Spinal cord (tissue), 9 donors: ENCODE measurements at regions not wholly inside any gene's neighbourhood (a gene's known extent, or its start where the extent isn't known, plus 50 kb on each side); places are given as distances from the start of the nearest gene placed in this dataset.

Source experiments
- DNase-seq, 6 donors: peaks; one replicate each; pipeline versions ENCODE4 v3.0.0 to v3.0.0-alpha.2; 2013 to 2015; ENCODE audit warnings: low spot score in 6 of 6, low read depth in 4 of 6
- H3K27ac ChIP-seq: one replicate; pipeline ENCODE4 v1.5.1; 2013; ENCODE audit warnings: low read depth, low read length, control low read depth
- H3K27me3 ChIP-seq: one replicate; pipeline ENCODE4 v1.6.1; 2013; ENCODE audit warnings: low read length; ENCODE audit not compliant: control insufficient read depth, insufficient read depth
- H3K36me3 ChIP-seq: one replicate; pipeline ENCODE4 v1.6.1; 2013; ENCODE audit warnings: low read length; ENCODE audit not compliant: control insufficient read depth, insufficient read depth
- H3K4me1 ChIP-seq: one replicate; pipeline ENCODE4 v1.6.1; 2013; ENCODE audit warnings: low read length; ENCODE audit not compliant: control insufficient read depth, insufficient read depth
- H3K4me3 ChIP-seq: one replicate; pipeline ENCODE4 v1.5.1; 2013; ENCODE audit warnings: low read depth, low read length, control low read depth
- H3K9me3 ChIP-seq: one replicate; pipeline ENCODE4 v1.6.1; 2013; ENCODE audit warnings: low read length; ENCODE audit not compliant: control insufficient read depth, insufficient read depth
- WGBS: methylation state at CpG from one replicate; pipeline ENCODE4 v1.1.5; 2013; ENCODE audit warnings: missing lambda C conversion rate; ENCODE audit not compliant: insufficient coverage; 5-methylcytosine and 5-hydroxymethylcytosine counted together
- donor health status: healthy.

DNA sequence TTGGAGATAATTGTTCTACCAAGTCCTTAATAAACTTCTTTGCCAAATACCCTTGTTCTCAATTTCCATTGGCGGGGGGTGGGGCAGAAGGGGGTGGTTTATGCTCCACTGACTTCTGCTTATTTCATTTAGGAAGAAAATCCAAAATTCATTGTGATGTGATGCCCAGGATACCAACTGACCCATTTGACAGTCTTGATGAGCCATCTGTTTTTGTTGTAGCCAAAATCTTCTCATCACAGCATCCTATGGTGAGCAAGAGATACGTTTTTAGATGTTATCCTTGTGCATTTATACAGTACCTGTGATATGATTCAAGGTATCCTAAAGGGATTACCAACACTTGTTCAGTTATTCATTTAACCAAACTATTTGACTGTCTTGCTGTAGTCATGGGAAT is 108.5 kb upstream of the BMP5 start:
- no peak overlapping the region for H3K27ac ChIP-seq
- H3K4me1 ChIP-seq, result no peaks in the 10 kb centered on the region
- H3K4me3 ChIP-seq, result no peak overlapping the region
- H3K36me3 ChIP-seq, result no peaks in the 10 kb centered on the region
- no peak for DNase-seq
- H3K9me3 ChIP-seq, result no peaks in the 10 kb centered on the region
- H3K27me3 ChIP-seq, result no peaks in the 10 kb centered on the region
- WGBS, result no CpG with 5 or more reads among the region's 2 CpGs

DNA sequence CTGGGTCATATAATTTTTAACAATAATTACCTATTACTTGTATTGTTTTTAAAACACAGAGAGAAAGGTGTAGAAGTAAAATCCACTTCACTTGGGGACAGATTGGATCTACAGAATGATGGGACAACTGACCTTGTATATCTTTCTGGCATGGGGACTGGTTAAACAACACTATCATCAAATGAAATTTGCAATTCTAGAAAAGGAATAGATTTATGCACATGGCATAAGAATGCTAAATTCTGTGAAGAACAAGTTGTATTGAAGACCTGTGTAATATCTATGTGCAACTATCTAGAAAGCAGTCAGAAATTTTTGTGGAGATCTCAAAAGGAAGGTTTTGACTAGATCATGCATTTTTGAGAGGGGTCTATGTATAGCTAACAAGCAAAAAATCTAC is 106.3 kb upstream of the BMP5 start:
- Histone ChIP-seq H3K4me3 (no peak overlapping the region), H3K4me1 (no peaks in the 10 kb centered on the region), H3K27me3 (no peaks in the 10 kb centered on the region), H3K27ac (no peak overlapping the region), H3K9me3 (no peaks in the 10 kb centered on the region), H3K36me3 (no peaks in the 10 kb centered on the region)
- DNase-seq, result no peak

DNA sequence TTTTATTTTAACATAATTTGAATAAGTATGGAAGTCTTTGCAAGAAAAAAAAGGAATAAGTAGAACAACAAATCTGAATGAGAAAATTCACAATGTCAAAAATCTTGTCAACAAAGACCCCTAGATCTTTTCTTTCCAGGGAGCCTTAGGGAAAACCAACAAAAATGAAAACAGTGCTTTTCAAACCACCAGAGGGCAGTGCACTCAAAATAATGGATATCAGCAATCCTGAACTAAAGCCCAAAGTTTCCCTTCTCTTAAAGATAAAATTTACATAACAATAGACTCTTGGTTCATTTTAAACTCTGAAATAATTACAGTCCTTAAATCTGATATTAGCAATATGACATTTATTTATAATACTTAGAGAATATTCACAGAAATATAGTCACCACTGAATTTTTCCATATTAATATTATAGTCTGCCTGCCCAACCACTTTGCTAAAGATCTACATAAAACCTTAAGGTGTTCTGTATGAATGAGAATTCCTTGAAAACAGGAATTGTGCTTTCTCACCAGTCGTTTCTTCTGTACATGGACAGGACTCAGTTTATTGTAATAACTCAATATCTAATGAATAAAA is 105.3 kb upstream of the BMP5 start:
- WGBS, result no CpG with 5 or more reads among the region's 1 CpG
- H3K27ac ChIP-seq, result no peak overlapping the region
- no peaks in the 10 kb centered on the region for H3K27me3 ChIP-seq
- no peaks in the 10 kb centered on the region for H3K4me1 ChIP-seq
- H3K9me3 ChIP-seq, result no peaks in the 10 kb centered on the region
- DNase-seq, result peak; percentile 35 to 90 (median 56)
- H3K4me3 ChIP-seq, result no peak overlapping the region
- no peaks in the 10 kb centered on the region for H3K36me3 ChIP-seq

DNA sequence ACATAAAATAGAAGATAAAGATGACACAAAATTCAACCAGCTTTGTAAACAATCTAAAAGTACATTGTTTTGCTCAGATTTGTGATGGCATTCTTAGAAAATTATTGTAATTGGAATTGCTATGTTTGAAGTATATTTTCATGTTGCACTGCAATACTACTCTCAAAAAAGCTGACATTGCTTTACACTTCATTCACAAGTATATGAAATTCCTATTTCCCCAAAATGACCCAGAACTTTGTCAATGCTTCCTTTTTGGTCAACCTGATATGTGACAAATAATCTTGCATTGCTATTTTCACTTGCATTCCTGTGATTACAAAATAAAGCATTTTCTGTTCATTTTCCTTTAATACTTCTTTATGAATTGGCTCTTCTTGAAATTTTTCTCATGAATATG is 104.1 kb upstream of the BMP5 start:
- DNase-seq, result no peak

DNA sequence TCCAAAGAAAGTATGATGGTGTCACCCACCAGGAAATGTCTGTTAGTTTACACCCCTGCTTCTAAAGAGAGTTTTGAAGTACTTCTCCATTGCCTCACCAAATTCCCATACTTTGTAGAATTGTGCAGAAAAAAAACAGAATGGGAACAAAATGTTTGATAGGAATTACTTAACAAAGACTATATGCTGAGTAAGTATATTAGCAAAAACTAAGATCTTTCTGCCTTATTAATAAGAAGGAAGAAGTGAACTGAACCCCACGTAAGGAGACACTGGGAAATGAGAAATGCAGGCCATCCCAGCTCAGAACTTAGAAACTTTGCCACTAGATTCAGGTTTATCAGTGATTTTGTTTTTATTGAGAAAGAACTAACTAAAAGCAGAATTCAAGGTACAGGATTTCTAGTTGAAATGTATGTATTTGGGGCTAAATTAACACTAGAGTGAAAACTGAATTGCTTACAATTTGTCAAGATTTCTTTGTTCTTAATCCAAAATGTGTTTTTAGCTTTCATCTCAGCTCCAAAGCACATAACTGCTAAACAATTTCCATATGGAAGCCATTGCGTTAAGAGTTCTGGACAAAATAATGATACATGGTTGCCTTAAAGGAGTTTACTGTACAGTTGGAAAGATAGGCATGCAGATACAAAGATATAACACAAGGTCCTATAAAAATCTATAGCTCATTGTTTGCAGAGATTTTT is 102.7 kb upstream of the BMP5 start:
- Histone ChIP-seq H3K27me3 (no peaks in the 10 kb centered on the region), H3K9me3 (no peaks in the 10 kb centered on the region), H3K4me1 (no peaks in the 10 kb centered on the region), H3K27ac (no peak overlapping the region), H3K36me3 (no peaks in the 10 kb centered on the region), H3K4me3 (no peak overlapping the region)
- no CpG with 5 or more reads among the region's 2 CpGs for WGBS
- DNase-seq, result no peak

More for the DNA sequence above, 104.1 kb upstream of the BMP5 start:
- no peaks in the 10 kb centered on the region for H3K27me3 ChIP-seq
- H3K36me3 ChIP-seq, result no peaks in the 10 kb centered on the region
- no peaks in the 10 kb centered on the region for H3K4me1 ChIP-seq
- H3K9me3 ChIP-seq, result no peaks in the 10 kb centered on the region
- no peak overlapping the region for H3K27ac ChIP-seq
- H3K4me3 ChIP-seq, result no peak overlapping the region

DNA sequence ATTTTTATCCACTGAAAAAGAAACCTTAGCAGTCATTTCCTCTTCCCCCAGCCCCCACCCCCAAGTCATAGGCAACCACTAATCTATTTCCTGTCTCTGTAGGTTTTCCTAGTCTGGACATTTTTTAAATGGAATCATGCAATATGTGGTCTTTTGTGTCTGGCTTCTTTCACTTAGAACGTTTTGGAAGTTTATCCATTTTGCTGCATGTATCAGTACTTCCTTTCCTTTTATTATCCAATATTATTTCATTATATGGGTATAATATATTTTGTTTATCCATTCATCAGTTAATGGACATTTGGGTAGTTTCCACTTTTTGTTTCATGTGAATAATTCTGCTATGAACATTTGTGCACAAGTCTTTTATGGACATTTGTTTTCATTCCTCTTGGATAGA is 99.3 kb upstream of the BMP5 start:
- Histone ChIP-seq H3K4me3 (no peak overlapping the region), H3K9me3 (no peaks in the 10 kb centered on the region), H3K27ac (no peak overlapping the region), H3K4me1 (no peaks in the 10 kb centered on the region), H3K27me3 (no peaks in the 10 kb centered on the region), H3K36me3 (no peaks in the 10 kb centered on the region)
- no peak for DNase-seq
- WGBS, result no CpG with 5 or more reads among the region's 1 CpG

DNA sequence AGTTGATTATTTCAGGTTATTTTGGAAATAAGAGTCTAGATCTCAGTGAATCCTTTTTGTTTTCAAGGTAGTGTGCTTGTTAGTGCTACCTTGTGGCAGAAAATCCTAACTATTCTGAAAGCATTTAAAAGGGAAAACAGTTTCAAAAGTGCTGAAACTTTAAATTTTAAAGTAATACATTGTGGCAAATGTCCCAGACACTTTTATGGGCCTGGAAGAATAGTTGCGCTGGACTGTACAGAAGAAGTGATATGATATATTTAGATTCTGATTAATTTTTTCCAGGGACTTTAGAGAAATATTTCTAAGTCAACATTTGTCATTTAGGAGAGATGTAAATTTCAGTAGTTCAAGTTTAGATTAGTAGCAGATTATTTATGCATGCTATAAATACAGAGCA is 96.7 kb upstream of the BMP5 start:
- WGBS, result no CpG with 5 or more reads among the region's 1 CpG
- no peak overlapping the region for H3K27ac ChIP-seq
- H3K4me3 ChIP-seq, result no peak overlapping the region
- no peaks in the 10 kb centered on the region for H3K27me3 ChIP-seq
- DNase-seq, result no peak
- no peaks in the 10 kb centered on the region for H3K4me1 ChIP-seq
- H3K36me3 ChIP-seq, result no peaks in the 10 kb centered on the region
- no peaks in the 10 kb centered on the region for H3K9me3 ChIP-seq

DNA sequence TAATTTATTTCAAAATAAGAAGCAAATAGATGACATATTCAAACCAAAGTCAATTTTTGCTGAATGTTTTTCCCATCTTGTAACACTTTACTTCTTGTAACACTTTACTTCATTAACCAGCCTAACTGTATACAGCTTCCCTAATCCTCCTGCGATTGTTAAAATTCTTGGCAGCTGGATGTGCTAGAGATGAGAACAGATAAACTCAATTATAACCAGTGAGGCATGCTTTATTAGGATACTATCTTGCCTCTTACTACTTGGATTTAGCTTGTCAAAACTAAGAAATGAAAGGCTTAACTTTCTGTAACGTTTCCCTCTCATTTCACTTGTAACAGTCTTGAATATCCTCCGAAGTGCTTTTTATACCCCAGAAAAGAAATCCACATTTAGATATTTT is 94.1 kb upstream of the BMP5 start:
- Histone ChIP-seq H3K9me3 (no peaks in the 10 kb centered on the region), H3K36me3 (no peaks in the 10 kb centered on the region), H3K27ac (no peak overlapping the region), H3K27me3 (no peaks in the 10 kb centered on the region), H3K4me3 (no peak overlapping the region), H3K4me1 (no peaks in the 10 kb centered on the region)
- peak in 1 of 6 donors; percentile 61 for DNase-seq
- no CpG with 5 or more reads among the region's 3 CpGs for WGBS

DNA sequence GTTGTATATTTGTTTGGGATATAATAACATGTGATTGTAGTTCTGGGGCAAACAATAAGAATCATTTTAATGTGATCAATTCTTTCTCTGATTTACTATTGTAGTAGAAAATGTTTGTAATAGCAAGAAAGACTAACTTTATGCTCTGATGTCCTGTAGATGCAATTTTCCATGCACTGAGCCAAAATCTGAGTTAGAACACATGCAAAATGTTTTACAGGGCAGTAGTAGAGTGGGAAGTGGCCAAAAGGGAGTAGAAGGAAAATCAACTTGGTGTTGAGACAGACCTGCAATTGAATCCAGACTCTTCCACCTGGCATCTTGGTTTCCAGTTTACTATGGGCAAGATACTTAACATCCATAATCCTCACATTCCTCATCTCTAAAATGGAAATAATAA is 93.5 kb upstream of the BMP5 start:
- no peaks in the 10 kb centered on the region for H3K27me3 ChIP-seq
- no peak for DNase-seq
- H3K9me3 ChIP-seq, result no peaks in the 10 kb centered on the region
- H3K36me3 ChIP-seq, result no peaks in the 10 kb centered on the region
- H3K4me3 ChIP-seq, result no peak overlapping the region
- no peaks in the 10 kb centered on the region for H3K4me1 ChIP-seq
- no peak overlapping the region for H3K27ac ChIP-seq

DNA sequence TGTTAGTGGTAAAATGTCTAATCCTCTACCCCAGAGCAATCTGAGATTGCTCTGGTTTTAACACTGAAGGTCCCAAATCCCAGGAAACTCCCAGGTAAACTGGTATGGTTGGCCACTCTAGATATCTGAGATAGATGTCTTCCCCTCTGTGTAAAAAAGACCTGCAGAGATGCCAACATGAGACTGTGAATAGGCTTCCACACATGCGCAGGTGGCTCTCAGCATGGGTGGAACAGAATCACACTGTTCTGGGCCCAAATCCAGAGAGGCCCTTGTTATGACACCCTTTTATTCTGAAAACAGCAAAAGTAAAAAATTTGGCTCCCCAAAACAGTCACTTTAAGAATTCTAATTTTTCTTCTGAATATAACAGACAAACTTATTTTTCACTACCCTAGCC is 88.7 kb upstream of the BMP5 start:
- WGBS, result no CpG with 5 or more reads among the region's 1 CpG
- DNase-seq, result peak in 1 of 6 donors; percentile 16

More for the DNA sequence above, 88.7 kb upstream of the BMP5 start:
- no peaks in the 10 kb centered on the region for H3K36me3 ChIP-seq
- H3K27ac ChIP-seq, result no peak overlapping the region
- no peak overlapping the region for H3K4me3 ChIP-seq
- H3K9me3 ChIP-seq, result no peaks in the 10 kb centered on the region
- no peaks in the 10 kb centered on the region for H3K27me3 ChIP-seq
- no peaks in the 10 kb centered on the region for H3K4me1 ChIP-seq
